T-cell (primary cell): ENCODE measurements at regions not wholly inside any gene's neighbourhood (a gene's known extent, or its start where the extent isn't known, plus 50 kb on each side); places are given as distances from the start of the nearest gene placed in this dataset.
A peak's percentile ranks its signal among the peaks of the same experiment; 100 is the strongest.

Experiments used
- ATAC-seq, 4 experiments: fragments of 200-7000 bp in 3 of 4; fragments of 150-1000 bp in 1 of 4; cut with Tn5 transposase; replicated peaks in 1 of 4; 1 replicate in 3 of 4; 2 replicates in 1 of 4; pipeline ENCODE4 v1.10.0; 2021; ENCODE audit warnings: moderate library complexity in 3 of 4, mild to moderate bottlenecking in 2 of 4, moderate number of reproducible peaks in 1 of 4
- CTCF ChIA-PET, 2 donors: fragments of 300-600 bp; sonication (Branson Sonifier 250); formaldehyde crosslinking; loops; one replicate each; lab custom pipeline; 2022; ENCODE audit warnings: antibody characterized with exemption in 2 of 2; lab: Charles Lee
- POLR2A ChIA-PET, 2 donors: fragments of 300-600 bp; sonication (Branson Sonifier 250); formaldehyde crosslinking; loops; one replicate each; lab custom pipeline; 2022; ENCODE audit warnings: antibody characterized with exemption in 2 of 2; lab: Charles Lee
- DNase-seq, 35 experiments: peaks; one replicate each; pipeline versions ENCODE4 v3.0.0 to v3.0.0-alpha.2; 2013 to 2023
- H3K27ac ChIP-seq: one replicate; pipeline ENCODE4 v1.5.1; 2013; ENCODE audit warnings: low read length
- H3K27me3 ChIP-seq, 2 experiments: replicated peaks in 1 of 2; 1 replicate in 1 of 2; 2 replicates in 1 of 2; pipeline versions ENCODE4 v1.6.1 to v1.7.0; 2013; ENCODE audit warnings: low read length in 1 of 2, mixed read lengths in 1 of 2; ENCODE audit not compliant: control insufficient read depth in 2 of 2, insufficient read depth in 2 of 2; ENCODE audit errors: extremely low read depth in 1 of 2
- H3K36me3 ChIP-seq, 2 donors: 1 replicate in 1 of 2; 2 replicates in 1 of 2; pipeline versions ENCODE4 v1.6.1 to v1.7.0; 2013; ENCODE audit warnings: low read length in 1 of 2; ENCODE audit not compliant: control insufficient read depth in 2 of 2, insufficient read depth in 1 of 2; ENCODE audit errors: extremely low read depth in 1 of 2
- H3K4me1 ChIP-seq, 2 experiments: 1 replicate in 1 of 2; 2 replicates in 1 of 2; pipeline versions ENCODE4 v1.6.1 to v1.7.0; 2013; ENCODE audit warnings: low read length in 2 of 2, mixed read lengths in 1 of 2; ENCODE audit not compliant: insufficient read depth in 2 of 2, control insufficient read depth in 1 of 2; ENCODE audit errors: extremely low read depth in 1 of 2
- H3K4me3 ChIP-seq, 2 donors: 1 replicate in 1 of 2; 2 replicates in 1 of 2; pipeline versions ENCODE4 v1.5.1 to v1.7.0; 2013; ENCODE audit warnings: mild to moderate bottlenecking in 2 of 2, low read length in 1 of 2, moderate library complexity in 1 of 2; ENCODE audit not compliant: control insufficient read depth in 1 of 2; ENCODE audit errors: extremely low read depth in 1 of 2
- H3K9me3 ChIP-seq: 2 replicates; pipeline ENCODE4 v1.7.0; 2013
- H3K27ac Mint-ChIP-seq, 2 donors: one replicate each; pipeline ENCODE4 v1.8.0; 2020 to 2021; ENCODE audit warnings: mild to moderate bottlenecking in 2 of 2, mixed read lengths in 2 of 2
- H3K27me3 Mint-ChIP-seq, 2 donors: one replicate each; pipeline ENCODE4 v1.8.0; 2021 to 2022; ENCODE audit warnings: mixed read lengths in 2 of 2
- H3K36me3 Mint-ChIP-seq: one replicate; pipeline ENCODE4 v1.8.0; 2021; ENCODE audit warnings: mixed read lengths
- H3K4me1 Mint-ChIP-seq, 3 donors: one replicate each; pipeline ENCODE4 v1.8.0; 2020 to 2022; ENCODE audit warnings: mixed read lengths in 3 of 3, mild to moderate bottlenecking in 1 of 3
- H3K4me3 Mint-ChIP-seq, 3 donors: one replicate each; pipeline ENCODE4 v1.8.0; 2020 to 2022; ENCODE audit warnings: mild to moderate bottlenecking in 3 of 3, mixed read lengths in 3 of 3, moderate library complexity in 3 of 3
- H3K9me3 Mint-ChIP-seq, 3 donors: one replicate each; pipeline ENCODE4 v1.8.0; 2020 to 2022; ENCODE audit warnings: mixed read lengths in 3 of 3
- WGBS: methylation state at CpG from one replicate; pipeline ENCODE4 v1.1.5; 2013; ENCODE audit warnings: missing lambda C conversion rate; ENCODE audit not compliant: insufficient coverage; 5-methylcytosine and 5-hydroxymethylcytosine counted together

- Histone ChIP-seq H3K4me3 (no peak overlapping the region), H3K27ac (no peak overlapping the region), H3K9me3 (no peaks in the 10 kb centered on the region), H3K27me3 (no peaks in the 10 kb centered on the region), H3K36me3 (no peaks in the 10 kb centered on the region), H3K4me1 (no peaks in the 10 kb centered on the region)
- peaks cover 0 to 4% (median 0%) of the 10 kb centered on the region in 3 donors for H3K4me1 Mint-ChIP-seq
- no peak overlapping the region for H3K4me3 Mint-ChIP-seq
- no peaks in the 10 kb centered on the region for H3K36me3 Mint-ChIP-seq
- ATAC-seq (peak; percentile 55 to 70 (median 65)), DNase-seq (peak in 1 of 35 experiments; percentile 68)
- POLR2A ChIA-PET: no interaction called here
- no peak overlapping the region for H3K27ac Mint-ChIP-seq
- peaks cover 0 to 10% (median 0%) of the 10 kb centered on the region in 3 donors for H3K9me3 Mint-ChIP-seq
- WGBS: 40% methylated on average over 1 of the region's 8 CpGs
- CTCF ChIA-PET: interaction anchor here (0.6 to 2.5 kb wide), 13 partner anchors 11 to 858 kb away, joined by 3 to 19 read pairs (median 4); no protein-coding TSS in a partner anchor
- H3K27me3 Mint-ChIP-seq: peaks cover 11 to 18% of the 10 kb centered on the region in 2 donors
Observed at GRCh38 chr18:75478996-75479880, 51.7 kb upstream of the SMIM21 start.

- no peak for DNase-seq
- H3K4me3 ChIP-seq: no peak overlapping the region
- Mint-ChIP-seq H3K27me3 (peaks cover 10% of the 10 kb centered on the region in 2 donors), H3K4me3 (no peak overlapping the region), H3K9me3 (peaks cover 0 to 2% (median 0%) of the 10 kb centered on the region in 3 donors), H3K27ac (no peak overlapping the region), H3K4me1 (no peaks in the 10 kb centered on the region), H3K36me3 (no peaks in the 10 kb centered on the region)
- ATAC-seq: no peak
- H3K36me3 ChIP-seq: no peaks in the 10 kb centered on the region
- WGBS: no CpG with 5 or more reads among the region's 1 CpG
- H3K4me1 ChIP-seq: no peaks in the 10 kb centered on the region
- H3K9me3 ChIP-seq: no peaks in the 10 kb centered on the region
- no peak overlapping the region for H3K27ac ChIP-seq
- H3K27me3 ChIP-seq: peaks cover 0 to 2% of the 10 kb centered on the region in 2 experiments
- ChIA-PET POLR2A (interaction anchor here in 1 of 2 donors (0.6 kb wide), 1 partner anchor 1029 kb away, joined by 4 read pairs; no protein-coding TSS in a partner anchor), CTCF (interaction anchor here in 1 of 2 donors (1.3 to 2.5 kb wide), 5 partner anchors 13 to 854 kb away, joined by 3 to 19 read pairs (median 4); no protein-coding TSS in a partner anchor)
Observed at GRCh38 chr18:75477900-75478299, 50.4 kb upstream of the SMIM21 start.
